ENCODE measurements at regions not wholly inside any gene's neighbourhood (a gene's known extent, or its start where the extent isn't known, plus 50 kb on each side); places are given as distances from the start of the nearest gene placed in this dataset.

DNA sequence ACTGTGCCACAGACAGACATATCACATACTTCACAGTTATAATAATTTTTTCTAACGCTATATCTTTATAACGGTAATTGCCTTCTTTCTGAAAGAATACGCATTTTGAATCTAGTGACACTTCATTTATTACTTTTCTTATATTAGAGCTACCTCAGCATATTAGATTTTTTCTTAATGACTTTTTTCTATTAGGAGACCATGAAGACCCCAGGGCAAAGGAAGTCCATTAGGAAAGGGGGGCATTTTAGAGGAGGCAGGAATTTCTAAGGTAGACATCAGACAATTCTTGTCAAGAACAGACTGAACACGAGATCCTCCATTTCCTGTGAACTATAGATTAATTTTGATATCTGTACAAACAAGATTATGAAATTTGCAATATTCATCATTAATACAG is 90.5 kb upstream of the NSMCE3 start:
- Mint-ChIP-seq H3K9me3 (no peaks in the 10 kb centered on the region), H3K36me3 (no peaks in the 10 kb centered on the region), H3K27me3 (peaks cover 1% of the 10 kb centered on the region), H3K27ac (no peak overlapping the region), H3K4me3 (no peak overlapping the region), H3K4me1 (no peaks in the 10 kb centered on the region)
- no peak for DNase-seq

DNA sequence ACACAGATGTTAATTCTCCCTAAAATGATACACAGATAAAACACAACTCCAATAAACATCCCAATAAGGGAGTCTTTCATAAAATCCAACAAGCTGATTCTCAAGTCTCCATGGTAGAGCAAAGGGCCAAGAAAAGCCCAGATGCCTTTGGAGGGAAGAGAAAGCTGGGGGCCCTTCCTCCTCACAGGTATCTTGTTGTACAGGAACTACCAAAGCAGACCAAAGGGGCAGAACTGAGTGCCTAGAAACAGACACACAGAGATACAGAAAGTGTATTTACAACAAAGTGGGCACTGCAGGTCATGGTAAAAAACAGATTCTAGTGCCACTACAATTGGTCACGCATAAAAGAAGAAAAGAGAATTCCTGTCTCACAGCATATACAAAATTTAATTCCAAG is 87.2 kb upstream of the NSMCE3 start:
- H3K36me3 Mint-ChIP-seq: no peaks in the 10 kb centered on the region
- no peak overlapping the region for H3K27ac Mint-ChIP-seq
- H3K4me3 Mint-ChIP-seq: no peak overlapping the region
- peaks cover 13% of the 10 kb centered on the region for H3K27me3 Mint-ChIP-seq
- no peak for DNase-seq
- no peaks in the 10 kb centered on the region for H3K4me1 Mint-ChIP-seq
- no peaks in the 10 kb centered on the region for H3K9me3 Mint-ChIP-seq

DNA sequence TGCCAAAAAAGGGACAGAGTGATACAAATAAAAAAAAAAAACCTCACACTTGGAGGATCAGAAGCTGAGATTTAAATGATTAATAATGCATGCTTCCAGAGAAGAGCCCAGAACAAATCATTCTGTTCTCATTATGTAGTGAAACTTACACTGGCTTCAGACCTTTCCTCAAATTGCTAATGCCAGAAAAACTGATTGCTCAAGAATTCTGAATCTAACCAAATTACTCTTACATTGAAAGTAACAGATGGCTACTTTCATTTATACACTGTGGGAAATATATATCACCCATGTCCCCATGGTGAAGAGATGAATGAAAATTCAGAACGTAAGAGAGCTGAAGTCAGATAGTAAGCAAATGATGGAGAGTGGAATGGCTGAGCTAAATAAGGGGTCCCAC is 85.9 kb upstream of the NSMCE3 start:
- Mint-ChIP-seq H3K4me3 (no peak overlapping the region), H3K36me3 (no peaks in the 10 kb centered on the region), H3K4me1 (no peaks in the 10 kb centered on the region), H3K9me3 (no peaks in the 10 kb centered on the region), H3K27me3 (peaks cover 13% of the 10 kb centered on the region), H3K27ac (no peak overlapping the region)
- no peak for DNase-seq

DNA sequence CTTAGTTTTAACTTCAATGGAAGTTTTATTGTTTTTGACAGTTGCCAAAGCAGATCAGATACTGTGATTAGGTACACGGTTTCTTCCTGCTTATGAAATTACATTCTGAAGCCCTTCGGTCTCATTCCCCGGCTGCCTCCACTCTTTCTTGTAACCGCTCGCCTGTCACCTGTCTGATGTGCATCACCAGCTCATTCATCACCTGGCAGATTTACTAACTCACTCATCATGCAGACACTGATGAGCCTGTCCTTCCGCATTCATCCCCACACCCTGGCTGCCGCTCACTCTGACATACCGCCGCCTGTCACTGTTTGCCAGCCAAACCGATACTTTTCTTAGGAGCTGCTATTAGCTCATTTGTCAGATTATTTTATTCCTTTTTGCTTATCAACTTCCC is 82.8 kb upstream of the NSMCE3 start:
- Mint-ChIP-seq H3K27me3 (peaks cover 19% of the 10 kb centered on the region), H3K9me3 (no peaks in the 10 kb centered on the region), H3K4me1 (no peaks in the 10 kb centered on the region), H3K4me3 (no peak overlapping the region), H3K36me3 (no peaks in the 10 kb centered on the region), H3K27ac (no peak overlapping the region)
- no peak for DNase-seq

DNA sequence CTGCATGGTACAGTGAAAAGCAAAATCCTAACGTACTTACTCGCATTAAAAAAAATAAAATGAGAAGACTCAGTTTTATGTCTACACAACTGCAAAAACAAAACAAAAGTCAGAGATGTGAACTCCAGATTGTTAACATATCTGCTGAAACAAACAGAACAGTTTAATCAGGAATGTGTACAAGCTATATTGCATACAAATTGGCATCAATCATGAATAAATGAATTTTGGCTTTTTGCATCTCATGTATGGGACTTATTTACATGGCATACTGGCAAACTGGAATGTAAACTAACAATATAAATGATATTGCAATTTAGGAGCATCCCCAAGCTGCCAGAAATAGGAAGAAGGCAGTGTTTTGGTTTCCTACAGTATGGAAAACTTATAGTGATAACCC is 79.6 kb upstream of the NSMCE3 start:
- H3K27ac Mint-ChIP-seq: no peak overlapping the region
- H3K4me3 Mint-ChIP-seq: no peak overlapping the region
- H3K27me3 Mint-ChIP-seq: peaks cover 12% of the 10 kb centered on the region
- DNase-seq: no peak
- H3K9me3 Mint-ChIP-seq: no peaks in the 10 kb centered on the region
- H3K36me3 Mint-ChIP-seq: no peaks in the 10 kb centered on the region
- no peaks in the 10 kb centered on the region for H3K4me1 Mint-ChIP-seq

DNA sequence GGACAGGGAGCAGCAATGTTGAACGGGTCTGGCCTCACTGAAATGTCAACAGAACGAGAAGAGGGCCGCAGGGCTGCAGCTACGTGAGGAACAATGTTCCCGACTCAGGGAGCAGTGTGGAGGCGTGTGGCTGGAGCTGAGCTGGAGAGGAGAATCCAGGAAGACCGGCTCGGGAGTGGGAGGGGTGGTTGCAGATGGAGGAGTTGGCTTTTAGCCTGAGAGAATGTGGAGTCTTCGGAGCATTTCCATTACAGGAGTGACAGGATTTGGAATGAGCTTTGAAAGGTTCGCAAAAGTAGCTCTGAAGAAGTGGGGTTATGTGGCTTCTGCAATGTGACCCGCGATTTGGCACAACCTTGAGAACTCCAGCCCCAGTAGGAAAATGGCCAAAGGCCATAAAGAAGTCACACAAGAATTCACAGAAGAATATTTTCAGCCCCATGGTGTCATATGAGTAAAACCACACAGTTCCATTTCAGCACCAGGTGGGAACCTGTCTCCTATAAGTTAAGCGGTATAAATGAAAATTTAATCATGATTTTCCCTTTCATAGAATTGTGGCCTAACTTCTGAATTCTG is 78.8 kb upstream of the NSMCE3 start:
- Mint-ChIP-seq H3K36me3 (no peaks in the 10 kb centered on the region), H3K27me3 (peaks cover 10% of the 10 kb centered on the region), H3K4me1 (no peaks in the 10 kb centered on the region), H3K27ac (no peak overlapping the region), H3K9me3 (no peaks in the 10 kb centered on the region), H3K4me3 (no peak overlapping the region)
- no peak for DNase-seq

DNA sequence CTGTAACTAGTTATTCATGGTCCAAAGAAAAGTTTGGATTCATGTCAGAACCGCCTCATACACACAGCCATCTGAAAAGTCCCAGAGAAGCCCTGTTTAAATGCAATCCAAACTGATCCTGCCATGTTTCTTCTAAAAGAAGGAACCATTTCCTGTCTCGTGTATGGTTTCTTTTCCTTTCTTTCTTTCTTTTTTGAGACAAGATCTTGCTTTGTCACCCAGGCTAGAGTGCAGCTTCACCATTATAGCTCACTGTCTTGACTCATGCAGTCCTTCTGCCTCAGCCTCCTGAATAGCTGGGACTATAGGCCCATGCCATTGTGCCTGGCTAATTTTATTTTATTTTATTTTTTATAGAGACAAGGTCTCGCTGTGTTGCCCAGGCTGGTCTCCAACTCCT is 77.4 kb upstream of the NSMCE3 start:
- no peak overlapping the region for H3K27ac Mint-ChIP-seq
- H3K9me3 Mint-ChIP-seq: no peaks in the 10 kb centered on the region
- H3K4me3 Mint-ChIP-seq: no peak overlapping the region
- no peaks in the 10 kb centered on the region for H3K4me1 Mint-ChIP-seq
- DNase-seq: no peak
- H3K36me3 Mint-ChIP-seq: no peaks in the 10 kb centered on the region
- H3K27me3 Mint-ChIP-seq: peaks cover 6% of the 10 kb centered on the region

DNA sequence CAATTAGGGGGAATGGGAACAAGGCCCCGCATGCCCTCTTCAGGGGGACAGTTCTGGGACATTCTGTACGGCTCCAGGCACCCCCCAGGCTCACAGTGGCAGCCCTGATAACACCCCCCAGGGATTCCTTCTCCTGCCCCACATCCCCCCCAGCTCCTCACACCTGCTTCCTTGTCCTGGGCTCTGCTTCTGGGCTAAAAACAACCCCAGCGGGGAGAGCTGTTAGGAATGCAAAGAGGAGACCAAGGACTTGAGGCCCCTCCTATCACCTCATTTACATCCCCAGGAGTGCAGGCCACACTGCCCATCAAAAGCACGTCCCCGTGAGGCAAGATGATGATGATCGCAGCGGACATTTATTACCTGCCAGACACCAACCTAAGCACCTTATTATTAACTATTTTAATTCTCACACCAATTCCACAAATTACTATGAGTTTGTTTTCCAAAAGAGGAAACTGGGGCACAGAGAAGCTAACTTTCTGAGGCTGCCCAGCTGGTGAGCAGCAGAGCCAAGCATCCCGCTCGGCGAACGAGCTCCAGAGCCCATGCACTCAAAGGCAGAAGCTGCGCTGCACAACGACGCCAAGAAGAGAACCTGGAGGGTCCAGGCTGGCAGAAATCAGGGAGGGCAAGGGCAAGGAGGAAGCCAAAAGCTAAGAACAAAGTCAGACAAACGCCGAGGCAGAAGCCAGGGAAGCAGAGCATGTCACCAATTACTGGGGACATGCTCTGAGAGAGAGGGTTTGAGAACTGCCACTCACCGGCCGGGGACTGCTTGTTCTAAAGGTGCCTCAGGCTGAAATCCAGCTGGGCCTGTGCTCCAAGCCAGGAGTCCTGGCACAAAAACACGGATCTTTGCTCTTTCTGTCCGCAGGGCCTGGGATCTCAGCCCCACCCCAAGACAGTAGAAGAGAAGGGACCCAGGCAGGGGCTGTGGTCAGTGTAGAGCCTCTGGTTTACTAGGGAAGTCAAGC is 76.2 kb upstream of the NSMCE3 start:
- no peaks in the 10 kb centered on the region for H3K36me3 Mint-ChIP-seq

DNA sequence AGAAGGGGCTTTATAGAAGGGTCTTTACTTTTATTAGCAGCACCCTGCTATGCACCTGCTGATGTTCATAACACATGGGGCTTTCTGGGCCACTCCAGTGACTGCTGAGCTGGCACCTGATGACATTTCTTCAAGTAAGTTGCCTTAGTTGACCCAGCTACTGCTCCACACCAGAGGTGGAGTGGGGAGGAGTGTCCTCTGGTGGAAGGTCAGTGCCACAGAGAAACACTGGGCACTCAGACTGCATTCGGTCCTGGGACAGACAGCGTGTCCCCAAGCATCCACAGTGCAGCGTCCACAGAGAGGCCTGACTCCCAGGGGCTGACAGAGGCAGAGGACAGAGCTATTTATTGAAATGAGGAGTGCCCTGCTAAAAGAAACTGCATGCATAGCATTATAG is 74.9 kb upstream of the NSMCE3 start:
- DNase-seq: no peak
- H3K9me3 Mint-ChIP-seq: no peaks in the 10 kb centered on the region
- no peak overlapping the region for H3K4me3 Mint-ChIP-seq
- peaks cover 6% of the 10 kb centered on the region for H3K27me3 Mint-ChIP-seq
- no peaks in the 10 kb centered on the region for H3K36me3 Mint-ChIP-seq
- no peak overlapping the region for H3K27ac Mint-ChIP-seq
- H3K4me1 Mint-ChIP-seq: no peaks in the 10 kb centered on the region

More for the DNA sequence above, 76.2 kb upstream of the NSMCE3 start:
- peaks cover 6% of the 10 kb centered on the region for H3K27me3 Mint-ChIP-seq
- H3K9me3 Mint-ChIP-seq: no peaks in the 10 kb centered on the region
- no peaks in the 10 kb centered on the region for H3K4me1 Mint-ChIP-seq
- DNase-seq: no peak
- no peak overlapping the region for H3K4me3 Mint-ChIP-seq
- H3K27ac Mint-ChIP-seq: no peak overlapping the region

DNA sequence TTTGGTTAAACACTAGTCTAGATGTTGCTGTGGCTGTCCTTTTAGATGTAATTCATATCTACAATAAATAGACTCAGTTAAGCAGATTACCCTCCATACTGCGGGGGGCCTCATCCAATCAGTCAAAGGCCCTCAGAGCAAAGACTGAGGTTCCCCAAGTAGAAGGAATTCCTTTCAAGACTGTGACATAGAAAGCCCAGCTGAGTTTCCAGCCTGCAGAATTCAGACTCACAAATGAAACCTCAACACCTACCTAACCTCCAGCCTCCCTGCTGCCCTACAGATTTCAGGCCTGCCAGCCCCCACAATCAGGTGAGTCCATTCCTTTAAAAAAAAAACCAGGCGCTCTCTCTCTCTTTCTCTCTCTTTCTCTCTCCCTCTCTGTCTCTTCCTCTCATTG is 73.6 kb upstream of the NSMCE3 start:
- no peak for DNase-seq
- Mint-ChIP-seq H3K9me3 (no peaks in the 10 kb centered on the region), H3K36me3 (no peaks in the 10 kb centered on the region), H3K27me3 (peaks cover 3% of the 10 kb centered on the region), H3K4me1 (no peaks in the 10 kb centered on the region), H3K27ac (no peak overlapping the region), H3K4me3 (no peak overlapping the region)

DNA sequence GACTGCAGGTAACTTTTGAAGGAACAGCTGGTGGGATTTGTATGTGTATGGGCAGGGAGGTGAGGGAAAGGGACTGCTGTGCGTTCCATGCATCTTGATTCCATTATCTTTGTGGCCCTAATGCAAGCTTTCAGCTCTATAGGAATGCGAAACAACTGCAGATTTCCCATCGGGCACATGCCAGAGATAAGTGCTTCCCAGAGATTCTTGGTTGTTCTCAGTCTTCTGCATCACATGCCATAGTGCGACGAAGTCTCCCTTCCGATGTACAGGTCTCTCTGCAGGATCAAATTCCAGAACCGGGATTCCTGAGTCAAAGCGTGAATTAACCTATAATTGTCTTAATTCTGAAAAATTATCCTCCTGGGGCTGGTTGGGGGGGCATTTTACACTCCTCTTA is 72.6 kb upstream of the NSMCE3 start:
- Mint-ChIP-seq H3K9me3 (no peaks in the 10 kb centered on the region), H3K36me3 (no peaks in the 10 kb centered on the region), H3K27ac (no peak overlapping the region), H3K4me1 (no peaks in the 10 kb centered on the region), H3K27me3 (no peaks in the 10 kb centered on the region), H3K4me3 (no peak overlapping the region)
- DNase-seq: no peak

DNA sequence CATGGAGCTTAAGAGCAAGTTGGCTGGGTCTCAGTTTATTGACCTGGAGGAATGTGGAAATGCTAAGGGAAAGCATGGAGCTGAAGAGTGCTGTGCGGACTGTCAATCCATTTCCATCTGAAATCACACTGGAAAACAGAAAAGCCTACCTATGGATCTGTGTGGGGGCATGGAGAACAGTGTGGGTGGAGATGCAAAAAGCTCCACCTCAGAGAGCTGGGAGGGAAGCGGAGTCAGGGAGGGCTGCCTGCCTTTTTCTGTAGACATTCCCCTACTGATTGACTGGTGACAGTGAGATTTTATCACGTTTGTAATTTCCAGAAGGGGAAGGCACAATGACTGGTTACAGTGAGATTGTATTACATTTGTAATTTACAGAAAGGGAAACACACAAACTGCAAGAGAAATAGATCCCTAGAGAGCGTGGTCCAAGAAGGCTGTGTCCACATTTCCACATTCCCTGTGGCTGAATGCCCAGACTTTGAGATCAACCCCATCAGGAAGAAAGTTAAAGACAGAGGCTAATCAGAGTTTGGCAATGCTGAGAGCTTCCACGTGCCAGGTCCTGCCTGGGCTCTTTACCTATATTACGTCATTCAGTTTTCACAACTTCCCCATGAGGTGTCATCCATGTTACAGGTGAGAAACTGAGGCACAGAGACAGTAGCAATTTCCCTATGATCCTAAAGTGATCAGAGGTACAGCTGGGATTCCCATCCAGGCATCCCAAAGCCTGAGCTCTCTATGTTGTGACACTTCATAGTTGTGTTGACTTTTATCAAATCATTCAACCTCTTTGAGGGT is 67.7 kb upstream of the NSMCE3 start:
- H3K4me1 Mint-ChIP-seq: no peaks in the 10 kb centered on the region
- H3K27me3 Mint-ChIP-seq: peaks cover 3% of the 10 kb centered on the region
- H3K27ac Mint-ChIP-seq: no peak overlapping the region

DNA sequence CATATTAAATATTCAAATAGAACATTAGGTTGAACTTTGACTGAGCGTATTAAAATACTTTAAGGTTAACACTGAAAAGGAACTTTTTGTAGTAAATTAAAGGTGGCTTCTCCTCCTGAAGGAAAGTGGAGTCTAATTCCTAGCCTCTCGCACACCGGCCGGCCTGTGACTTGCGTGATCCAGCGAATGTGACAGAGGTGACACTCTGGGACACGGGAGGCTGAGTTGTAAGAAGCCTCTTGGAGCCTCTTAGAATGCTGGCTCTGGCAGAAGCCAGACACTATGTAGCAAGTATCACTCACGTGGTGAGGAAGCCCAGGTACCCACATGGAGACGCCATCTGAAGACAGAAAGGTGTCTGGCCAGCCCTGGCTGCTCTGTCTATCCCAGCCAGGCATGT is 64.9 kb upstream of the NSMCE3 start:
- Mint-ChIP-seq H3K27me3 (peaks cover 3% of the 10 kb centered on the region), H3K9me3 (no peaks in the 10 kb centered on the region), H3K36me3 (no peaks in the 10 kb centered on the region), H3K4me3 (no peak overlapping the region), H3K4me1 (no peaks in the 10 kb centered on the region), H3K27ac (no peak overlapping the region)
- DNase-seq: no peak

More for the DNA sequence above, 67.7 kb upstream of the NSMCE3 start:
- no peak for DNase-seq
- no peaks in the 10 kb centered on the region for H3K9me3 Mint-ChIP-seq
- H3K36me3 Mint-ChIP-seq: no peaks in the 10 kb centered on the region
- no peak overlapping the region for H3K4me3 Mint-ChIP-seq

DNA sequence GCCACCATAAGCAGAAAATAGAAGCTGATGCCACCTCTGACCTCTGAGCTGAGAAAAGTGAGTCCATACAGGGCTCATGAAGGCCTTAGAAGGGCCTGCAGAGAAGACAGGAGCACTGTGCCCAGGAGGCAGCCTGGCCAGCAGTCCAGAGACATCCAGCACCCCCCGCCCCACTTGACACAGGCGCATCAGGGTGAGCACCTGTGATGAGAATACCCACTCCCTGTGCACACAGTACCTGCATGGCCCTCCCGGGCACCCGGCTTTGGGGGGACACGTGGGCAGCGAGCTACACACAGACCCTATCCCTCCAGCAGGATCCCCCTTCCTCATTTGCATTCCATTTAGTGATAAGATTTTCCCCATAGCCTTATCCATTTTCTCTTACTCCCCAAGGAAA is 63.6 kb upstream of the NSMCE3 start:
- peaks cover 3% of the 10 kb centered on the region for H3K27me3 Mint-ChIP-seq
- H3K36me3 Mint-ChIP-seq: no peaks in the 10 kb centered on the region
- H3K4me3 Mint-ChIP-seq: no peak overlapping the region
- H3K27ac Mint-ChIP-seq: no peak overlapping the region
- no peaks in the 10 kb centered on the region for H3K9me3 Mint-ChIP-seq
- no peaks in the 10 kb centered on the region for H3K4me1 Mint-ChIP-seq
- DNase-seq: no peak

DNA sequence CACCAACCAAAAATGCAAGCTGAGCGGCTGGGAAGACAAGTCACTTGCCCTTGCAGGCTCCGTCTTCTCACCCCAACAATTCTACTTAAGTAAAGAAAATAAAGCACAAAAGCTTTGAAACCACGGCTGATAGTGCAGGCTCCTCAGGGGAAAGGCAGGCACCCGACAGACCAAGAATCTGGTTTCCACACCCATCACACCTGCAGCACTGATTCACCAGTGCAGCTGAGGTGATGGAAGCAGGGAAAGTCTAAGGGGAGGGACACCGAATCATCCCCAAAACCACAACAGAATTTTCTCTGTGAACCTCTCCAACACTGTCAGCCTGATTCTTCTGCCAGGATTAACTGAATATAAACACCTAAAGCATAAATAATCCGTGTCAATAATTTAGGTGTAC is 62.0 kb upstream of the NSMCE3 start:
- no peaks in the 10 kb centered on the region for H3K4me1 Mint-ChIP-seq
- no peak for DNase-seq
- H3K36me3 Mint-ChIP-seq: no peaks in the 10 kb centered on the region
- no peak overlapping the region for H3K4me3 Mint-ChIP-seq
- H3K27ac Mint-ChIP-seq: no peak overlapping the region
- H3K27me3 Mint-ChIP-seq: peaks cover 3% of the 10 kb centered on the region
- no peaks in the 10 kb centered on the region for H3K9me3 Mint-ChIP-seq
